ENCODE measurements at regions not wholly inside any gene's neighbourhood (a gene's known extent, or its start where the extent isn't known, plus 50 kb on each side); places are given as distances from the start of the nearest gene placed in this dataset.

- DNase-seq = no peak
Observed at GRCh38 chr17:56648321-56648720, 54.8 kb downstream of the NOG start.

GRCh38 chr17:56648806-56649205, 55.3 kb downstream of the NOG start:
- DNase-seq = no peak

GRCh38 chr17:56652628-56653027, 59.1 kb downstream of the NOG start:
- no peak for DNase-seq

GRCh38 chr17:56653877-56654276, 60.4 kb downstream of the NOG start:
- DNase-seq = no peak

GRCh38 chr17:56656701-56657327, 63.3 kb downstream of the NOG start:
- DNase-seq = no peak

GRCh38 chr17:56658648-56659047, 65.1 kb downstream of the NOG start:
- no peak for DNase-seq

- no peak for DNase-seq
Observed at GRCh38 chr17:56659622-56660021, 66.1 kb downstream of the NOG start.

GRCh38 chr17:56661906-56662305, 68.4 kb downstream of the NOG start:
- DNase-seq = no peak

- no peak for DNase-seq
Observed at GRCh38 chr17:56665864-56666263, 72.4 kb downstream of the NOG start.

GRCh38 chr17:56667925-56668458, 74.5 kb downstream of the NOG start:
- DNase-seq = no peak

- no peak for DNase-seq
Observed at GRCh38 chr17:56672195-56672594, 78.7 kb downstream of the NOG start.

GRCh38 chr17:56674401-56674925, 81.0 kb downstream of the NOG start:
- no peak for DNase-seq

- DNase-seq = no peak
Observed at GRCh38 chr17:56675876-56676660, 82.6 kb downstream of the NOG start.

GRCh38 chr17:56676810-56677209, 83.3 kb downstream of the NOG start:
- DNase-seq = no peak

- DNase-seq = no peak
Observed at GRCh38 chr17:56678249-56679114, 85.0 kb downstream of the NOG start.

- peak; percentile 6 for DNase-seq
Observed at GRCh38 chr17:56679115-56679776, 85.7 kb downstream of the NOG start.

- no peak for DNase-seq
Observed at GRCh38 chr17:56679777-56680422, 86.4 kb downstream of the NOG start.

- no peak for DNase-seq
Observed at GRCh38 chr17:56680676-56681075, 87.2 kb downstream of the NOG start.

- DNase-seq = no peak
Observed at GRCh38 chr17:56681561-56682266, 88.2 kb downstream of the NOG start.

GRCh38 chr17:56688151-56688550, 94.7 kb downstream of the NOG start:
- no peak for DNase-seq

Data from NCI-H748 treated with DMSO at 0.1 percent for 48 hours (cell line).